ENCODE measurements at regions not wholly inside any gene's neighbourhood (a gene's known extent, or its start where the extent isn't known, plus 50 kb on each side); places are given as distances from the start of the nearest gene placed in this dataset.

DNA sequence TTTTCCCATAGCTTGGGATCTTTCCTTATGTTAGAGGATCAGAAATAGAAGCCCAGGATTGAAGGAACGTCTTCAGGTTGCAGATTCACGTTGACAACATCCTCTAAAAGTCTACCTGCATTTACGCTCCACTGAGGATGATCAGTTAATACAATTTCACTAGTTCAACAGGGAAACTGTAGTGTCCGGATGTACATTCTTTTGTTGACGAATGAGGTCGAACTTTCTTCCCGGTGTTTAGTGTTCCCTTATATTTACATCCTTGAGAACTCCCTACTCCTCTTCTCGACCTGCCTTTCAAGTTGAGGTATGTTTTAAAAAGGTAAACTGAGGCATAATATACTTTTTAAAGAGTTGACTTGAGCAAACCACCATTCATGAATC is 74.8 kb downstream of the SIK1 start:
- CTCF ChIA-PET = no interaction called here
- Mint-ChIP-seq H3K4me1 (ENCODE audit: insufficient read depth, unreplicated experiment) (peaks cover 4% of the 10 kb centered on the region), H3K9me3 (ENCODE audit: unreplicated experiment) (no peaks in the 10 kb centered on the region), H3K27ac (ENCODE audit: low read depth, unreplicated experiment) (no peak overlapping the region), H3K27me3 (ENCODE audit: insufficient read depth, unreplicated experiment) (no peaks in the 10 kb centered on the region), H3K36me3 (ENCODE audit: insufficient read depth, unreplicated experiment) (no peaks in the 10 kb centered on the region), H3K4me3 (ENCODE audit: unreplicated experiment) (no peak overlapping the region)
- POLR2A ChIA-PET = interaction anchor here (0.7 to 1.2 kb wide), 2 partner anchors 9 to 10 kb away, joined by 4 read pairs; no protein-coding TSS in a partner anchor
- intact Hi-C loops (cut with micrococcal nuclease) = no loop called here
- BruUV-seq (replicated peaks) = no TSS peak
- no peak for DNase-seq (ENCODE audit: unreplicated experiment)
- TF ChIP-seq, protein P1, sequence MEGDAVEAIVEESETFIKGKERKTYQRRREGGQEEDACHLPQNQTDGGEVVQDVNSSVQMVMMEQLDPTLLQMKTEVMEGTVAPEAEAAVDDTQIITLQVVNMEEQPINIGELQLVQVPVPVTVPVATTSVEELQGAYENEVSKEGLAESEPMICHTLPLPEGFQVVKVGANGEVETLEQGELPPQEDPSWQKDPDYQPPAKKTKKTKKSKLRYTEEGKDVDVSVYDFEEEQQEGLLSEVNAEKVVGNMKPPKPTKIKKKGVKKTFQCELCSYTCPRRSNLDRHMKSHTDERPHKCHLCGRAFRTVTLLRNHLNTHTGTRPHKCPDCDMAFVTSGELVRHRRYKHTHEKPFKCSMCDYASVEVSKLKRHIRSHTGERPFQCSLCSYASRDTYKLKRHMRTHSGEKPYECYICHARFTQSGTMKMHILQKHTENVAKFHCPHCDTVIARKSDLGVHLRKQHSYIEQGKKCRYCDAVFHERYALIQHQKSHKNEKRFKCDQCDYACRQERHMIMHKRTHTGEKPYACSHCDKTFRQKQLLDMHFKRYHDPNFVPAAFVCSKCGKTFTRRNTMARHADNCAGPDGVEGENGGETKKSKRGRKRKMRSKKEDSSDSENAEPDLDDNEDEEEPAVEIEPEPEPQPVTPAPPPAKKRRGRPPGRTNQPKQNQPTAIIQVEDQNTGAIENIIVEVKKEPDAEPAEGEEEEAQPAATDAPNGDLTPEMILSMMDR (IDR thresholded peaks at IDR 0.05; ENCODE audit: unreplicated experiment) = no peak

DNA sequence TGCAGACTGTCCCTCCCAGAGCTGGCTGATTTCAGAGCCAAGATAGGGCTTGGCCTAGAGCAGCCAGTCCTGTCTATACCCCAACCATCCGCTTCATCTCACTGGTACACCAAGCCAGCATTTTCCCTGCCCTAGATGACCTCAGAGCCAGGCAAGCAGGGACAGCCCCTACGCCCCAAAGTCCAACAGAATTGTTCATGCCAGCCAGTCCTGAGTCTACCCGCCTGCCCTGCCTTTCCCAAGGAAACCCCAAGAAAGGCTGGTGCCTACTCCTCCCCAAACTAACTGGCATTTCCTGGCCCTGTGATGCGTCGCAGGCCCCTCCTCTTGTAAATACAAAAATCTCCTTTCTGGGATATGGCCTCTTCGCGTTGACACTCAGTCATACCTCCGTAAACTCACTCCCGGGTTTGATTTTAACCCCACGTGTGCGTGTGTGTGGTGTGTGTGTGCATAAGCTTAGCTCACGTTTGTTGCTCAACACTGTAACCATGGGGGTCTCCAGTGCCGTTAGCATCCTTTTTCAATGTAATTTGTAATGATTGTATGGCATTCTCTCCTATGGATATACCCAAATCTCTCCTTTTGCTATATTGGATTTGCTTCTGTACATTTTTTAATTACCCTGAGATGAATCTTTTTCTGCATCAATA is 75.3 kb downstream of the SIK1 start:
- BruUV-seq (replicated peaks) = no TSS peak
- H3K27ac Mint-ChIP-seq (ENCODE audit: low read depth, unreplicated experiment) = no peak overlapping the region
- TF ChIP-seq, protein P1 (IDR thresholded peaks at IDR 0.05; ENCODE audit: unreplicated experiment) = no peak
- no peaks in the 10 kb centered on the region for H3K36me3 Mint-ChIP-seq (ENCODE audit: insufficient read depth, unreplicated experiment)
- no peak overlapping the region for H3K4me3 Mint-ChIP-seq (ENCODE audit: unreplicated experiment)
- intact Hi-C loops (cut with micrococcal nuclease) = no loop called here
- H3K9me3 Mint-ChIP-seq (ENCODE audit: unreplicated experiment) = no peaks in the 10 kb centered on the region
- peaks cover 4% of the 10 kb centered on the region for H3K4me1 Mint-ChIP-seq (ENCODE audit: insufficient read depth, unreplicated experiment)
- DNase-seq (ENCODE audit: unreplicated experiment) = no peak
- ChIA-PET CTCF (no interaction called here), POLR2A (interaction anchor here (1.2 kb wide), 1 partner anchor 10 kb away, joined by 4 read pairs; no protein-coding TSS in a partner anchor)
- no peaks in the 10 kb centered on the region for H3K27me3 Mint-ChIP-seq (ENCODE audit: insufficient read depth, unreplicated experiment)

DNA sequence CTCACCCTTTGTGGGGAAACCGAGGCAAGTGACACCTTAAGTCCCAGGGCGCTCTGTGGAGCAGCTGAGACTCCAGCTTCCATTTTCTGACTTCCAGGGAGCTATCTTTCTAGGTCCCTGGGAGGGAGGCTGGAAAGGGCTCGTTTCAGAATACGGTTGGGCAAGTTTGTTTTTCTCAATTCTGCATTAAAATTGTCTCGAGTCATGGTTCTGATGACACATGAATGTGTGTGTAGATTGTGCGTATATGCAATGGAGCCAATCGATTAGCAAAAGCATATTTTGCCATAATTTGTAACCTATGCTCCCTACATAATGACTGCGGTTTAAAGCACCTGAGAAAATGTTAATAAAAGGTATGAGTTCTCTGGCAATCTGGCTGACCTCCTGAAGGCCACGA is 77.3 kb downstream of the SIK1 start:
- Mint-ChIP-seq H3K4me1 (ENCODE audit: insufficient read depth, unreplicated experiment) (peaks cover 4% of the 10 kb centered on the region), H3K27me3 (ENCODE audit: insufficient read depth, unreplicated experiment) (no peaks in the 10 kb centered on the region), H3K9me3 (ENCODE audit: unreplicated experiment) (no peaks in the 10 kb centered on the region), H3K36me3 (ENCODE audit: insufficient read depth, unreplicated experiment) (no peaks in the 10 kb centered on the region), H3K4me3 (ENCODE audit: unreplicated experiment) (no peak overlapping the region), H3K27ac (ENCODE audit: low read depth, unreplicated experiment) (no peak overlapping the region)
- BruUV-seq (replicated peaks) = no TSS peak
- TF ChIP-seq, protein P1 (IDR thresholded peaks at IDR 0.05; ENCODE audit: unreplicated experiment) = no peak
- intact Hi-C loops (cut with micrococcal nuclease) = no loop called here
- ChIA-PET POLR2A (interaction anchor here (0.7 kb wide), 1 partner anchor 83 kb away, joined by 3 read pairs; no protein-coding TSS in a partner anchor), CTCF (no interaction called here)
- no peak for DNase-seq (ENCODE audit: unreplicated experiment)

DNA sequence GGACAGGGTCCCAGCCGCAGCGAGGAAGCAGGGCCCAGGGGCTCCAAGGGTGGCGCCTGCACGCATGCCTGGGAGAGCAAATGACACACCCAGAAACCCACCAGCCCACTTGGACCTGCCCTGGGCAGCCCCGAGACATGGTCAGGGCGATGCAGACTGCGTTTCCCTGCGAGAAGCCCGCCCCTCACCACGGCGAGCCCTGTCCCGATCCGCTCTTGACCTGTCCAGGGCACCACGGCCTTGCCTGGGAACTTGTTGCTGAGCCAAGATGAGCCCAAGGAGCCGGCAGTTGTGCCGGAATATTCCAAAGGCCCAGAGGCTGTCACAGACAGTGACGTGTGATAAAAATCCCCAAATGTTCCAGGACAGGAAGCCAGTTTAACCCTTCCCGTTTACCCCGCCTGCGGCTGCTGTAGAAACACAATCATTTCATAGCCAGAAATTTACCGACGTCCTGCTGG is 78.1 kb downstream of the SIK1 start:
- Mint-ChIP-seq H3K4me1 (ENCODE audit: insufficient read depth, unreplicated experiment) (peaks cover 4% of the 10 kb centered on the region), H3K27me3 (ENCODE audit: insufficient read depth, unreplicated experiment) (no peaks in the 10 kb centered on the region)
- TF ChIP-seq, protein P1 (IDR thresholded peaks at IDR 0.05; ENCODE audit: unreplicated experiment) = no peak

More for the DNA sequence above, 78.1 kb downstream of the SIK1 start:
- CTCF ChIA-PET = no interaction called here
- intact Hi-C loops (cut with micrococcal nuclease) = no loop called here
- no peaks in the 10 kb centered on the region for H3K9me3 Mint-ChIP-seq (ENCODE audit: unreplicated experiment)
- POLR2A ChIA-PET = no interaction called here
- peak; percentile 26 for DNase-seq (ENCODE audit: unreplicated experiment)
- no peak overlapping the region for H3K27ac Mint-ChIP-seq (ENCODE audit: low read depth, unreplicated experiment)
- no peaks in the 10 kb centered on the region for H3K36me3 Mint-ChIP-seq (ENCODE audit: insufficient read depth, unreplicated experiment)
- BruUV-seq (replicated peaks) = no TSS peak
- H3K4me3 Mint-ChIP-seq (ENCODE audit: unreplicated experiment) = no peak overlapping the region

All from MCF 10A (cell line).